ENCODE measurements at regions not wholly inside any gene's neighbourhood (a gene's known extent, or its start where the extent isn't known, plus 50 kb on each side); places are given as distances from the start of the nearest gene placed in this dataset.

DNA sequence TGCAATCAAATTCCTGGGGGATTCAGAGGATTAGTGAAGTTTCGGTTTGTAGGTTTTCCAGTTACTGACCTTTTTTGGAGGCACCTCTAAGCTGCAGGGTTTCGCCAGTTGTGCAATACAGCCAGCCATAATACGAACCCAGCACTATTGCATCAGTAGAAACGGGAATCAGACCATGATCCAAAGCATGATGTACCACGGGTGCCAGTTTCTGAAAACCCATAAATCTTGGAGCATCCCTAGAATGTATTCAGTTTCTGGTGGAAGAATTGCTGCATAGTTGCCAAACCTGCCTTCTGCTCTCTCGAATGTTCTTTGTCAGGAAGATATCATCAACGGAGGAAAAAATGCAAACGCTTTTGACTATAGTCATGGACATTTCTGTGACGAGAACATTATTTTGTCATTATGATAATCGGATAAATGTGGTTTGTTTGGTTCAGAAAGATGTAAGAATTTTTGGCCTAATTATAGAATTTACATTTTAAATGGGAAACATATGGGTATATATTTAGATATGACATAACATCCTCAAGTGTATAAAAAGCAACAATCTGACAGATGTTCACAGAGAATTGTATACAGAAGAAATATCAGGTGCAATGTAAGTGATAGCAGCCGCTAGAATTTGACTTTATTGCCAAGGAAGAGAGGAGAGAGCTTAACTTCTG lies 186.2 kb upstream of the PRKCQ start:
- no peak overlapping the region for H3K27ac ChIP-seq (ENCODE audit: extremely low read depth, low read depth, low read length)
- TF ChIP-seq ZBTB1 (tag by site-specific recombination; IDR thresholded peaks at IDR 0.05) = no peak
- ChIA-PET POLR2A (no interaction called here), CTCF (no interaction called here)
- H3K4me1 ChIP-seq (ENCODE audit: control insufficient read depth, insufficient read depth, low read length) = no peaks in the 10 kb centered on the region
- no peak overlapping the region for H3K4me3 ChIP-seq (ENCODE audit: low read depth, low read length)
- H3K9me3 ChIP-seq (ENCODE audit: control insufficient read depth, insufficient read depth, low read depth, low read length) = no peaks in the 10 kb centered on the region
- H3K36me3 ChIP-seq (ENCODE audit: control insufficient read depth in 2 of 2, insufficient read depth in 1 of 2, low read length in 2 of 2) = no peaks in the 10 kb centered on the region

DNA sequence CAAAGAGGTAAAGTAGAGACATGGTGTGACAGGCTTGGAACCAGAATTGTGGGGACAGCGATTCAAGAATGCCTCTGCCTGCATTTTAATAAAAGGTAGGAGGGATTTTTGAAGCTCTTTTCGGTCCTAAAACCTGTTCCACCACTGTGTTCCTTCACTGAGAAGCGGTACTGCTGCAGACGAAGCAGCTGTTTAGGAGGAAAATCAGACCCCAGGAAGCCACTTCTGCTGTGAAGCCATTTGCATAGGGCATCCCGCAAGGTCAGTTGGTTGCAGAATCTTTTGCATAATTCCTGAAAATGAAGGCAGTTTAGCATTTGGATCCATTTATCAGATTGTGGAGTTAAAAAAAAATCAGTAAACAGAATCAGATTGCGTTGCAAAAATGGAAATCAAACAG lies 183.3 kb upstream of the PRKCQ start:
- ChIA-PET POLR2A (no interaction called here), CTCF (no interaction called here)
- no peak for TF ChIP-seq REPIN1 (tag by site-specific recombination; IDR thresholded peaks at IDR 0.05; ENCODE audit: low read depth)
- TF ChIP-seq ZNF16 (tag by site-specific recombination; IDR thresholded peaks at IDR 0.05; ENCODE audit: low read depth) = no peak
- TF ChIP-seq, protein P1, sequence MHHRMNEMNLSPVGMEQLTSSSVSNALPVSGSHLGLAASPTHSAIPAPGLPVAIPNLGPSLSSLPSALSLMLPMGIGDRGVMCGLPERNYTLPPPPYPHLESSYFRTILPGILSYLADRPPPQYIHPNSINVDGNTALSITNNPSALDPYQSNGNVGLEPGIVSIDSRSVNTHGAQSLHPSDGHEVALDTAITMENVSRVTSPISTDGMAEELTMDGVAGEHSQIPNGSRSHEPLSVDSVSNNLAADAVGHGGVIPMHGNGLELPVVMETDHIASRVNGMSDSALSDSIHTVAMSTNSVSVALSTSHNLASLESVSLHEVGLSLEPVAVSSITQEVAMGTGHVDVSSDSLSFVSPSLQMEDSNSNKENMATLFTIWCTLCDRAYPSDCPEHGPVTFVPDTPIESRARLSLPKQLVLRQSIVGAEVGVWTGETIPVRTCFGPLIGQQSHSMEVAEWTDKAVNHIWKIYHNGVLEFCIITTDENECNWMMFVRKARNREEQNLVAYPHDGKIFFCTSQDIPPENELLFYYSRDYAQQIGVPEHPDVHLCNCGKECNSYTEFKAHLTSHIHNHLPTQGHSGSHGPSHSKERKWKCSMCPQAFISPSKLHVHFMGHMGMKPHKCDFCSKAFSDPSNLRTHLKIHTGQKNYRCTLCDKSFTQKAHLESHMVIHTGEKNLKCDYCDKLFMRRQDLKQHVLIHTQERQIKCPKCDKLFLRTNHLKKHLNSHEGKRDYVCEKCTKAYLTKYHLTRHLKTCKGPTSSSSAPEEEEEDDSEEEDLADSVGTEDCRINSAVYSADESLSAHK (tag by site-specific recombination; IDR thresholded peaks at IDR 0.05) = no peak
- no peak for TF ChIP-seq SETDB1 (IDR thresholded peaks at IDR 0.05; ENCODE audit: insufficient read length, low read length)
- TF ChIP-seq ZNF416 (tag by site-specific recombination; IDR thresholded peaks at IDR 0.05) = no peak
- no peak for TF ChIP-seq ZNF175 (tag by site-specific recombination; IDR thresholded peaks at IDR 0.05)
- TF ChIP-seq, protein P2, sequence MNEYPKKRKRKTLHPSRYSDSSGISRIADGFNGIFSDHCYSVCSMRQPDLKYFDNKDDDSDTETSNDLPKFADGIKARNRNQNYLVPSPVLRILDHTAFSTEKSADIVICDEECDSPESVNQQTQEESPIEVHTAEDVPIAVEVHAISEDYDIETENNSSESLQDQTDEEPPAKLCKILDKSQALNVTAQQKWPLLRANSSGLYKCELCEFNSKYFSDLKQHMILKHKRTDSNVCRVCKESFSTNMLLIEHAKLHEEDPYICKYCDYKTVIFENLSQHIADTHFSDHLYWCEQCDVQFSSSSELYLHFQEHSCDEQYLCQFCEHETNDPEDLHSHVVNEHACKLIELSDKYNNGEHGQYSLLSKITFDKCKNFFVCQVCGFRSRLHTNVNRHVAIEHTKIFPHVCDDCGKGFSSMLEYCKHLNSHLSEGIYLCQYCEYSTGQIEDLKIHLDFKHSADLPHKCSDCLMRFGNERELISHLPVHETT (tag by site-specific recombination; IDR thresholded peaks at IDR 0.05) = no peak
- TF ChIP-seq ZNF311 (tag by site-specific recombination; IDR thresholded peaks at IDR 0.05; ENCODE audit: borderline replicate concordance) = no peak
- TF ChIP-seq KLF16 (tag by site-specific recombination; IDR thresholded peaks at IDR 0.05) = no peak
- TF ChIP-seq, protein P3, sequence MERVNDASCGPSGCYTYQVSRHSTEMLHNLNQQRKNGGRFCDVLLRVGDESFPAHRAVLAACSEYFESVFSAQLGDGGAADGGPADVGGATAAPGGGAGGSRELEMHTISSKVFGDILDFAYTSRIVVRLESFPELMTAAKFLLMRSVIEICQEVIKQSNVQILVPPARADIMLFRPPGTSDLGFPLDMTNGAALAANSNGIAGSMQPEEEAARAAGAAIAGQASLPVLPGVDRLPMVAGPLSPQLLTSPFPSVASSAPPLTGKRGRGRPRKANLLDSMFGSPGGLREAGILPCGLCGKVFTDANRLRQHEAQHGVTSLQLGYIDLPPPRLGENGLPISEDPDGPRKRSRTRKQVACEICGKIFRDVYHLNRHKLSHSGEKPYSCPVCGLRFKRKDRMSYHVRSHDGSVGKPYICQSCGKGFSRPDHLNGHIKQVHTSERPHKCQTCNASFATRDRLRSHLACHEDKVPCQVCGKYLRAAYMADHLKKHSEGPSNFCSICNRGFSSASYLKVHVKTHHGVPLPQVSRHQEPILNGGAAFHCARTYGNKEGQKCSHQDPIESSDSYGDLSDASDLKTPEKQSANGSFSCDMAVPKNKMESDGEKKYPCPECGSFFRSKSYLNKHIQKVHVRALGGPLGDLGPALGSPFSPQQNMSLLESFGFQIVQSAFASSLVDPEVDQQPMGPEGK (tag by site-specific recombination; IDR thresholded peaks at IDR 0.05) = no peak
- TF ChIP-seq ZFP37 (tag by site-specific recombination; IDR thresholded peaks at IDR 0.05) = no peak
- no peak for TF ChIP-seq ZNF324 (tag by site-specific recombination; IDR thresholded peaks at IDR 0.05)
- no peak for TF ChIP-seq GLIS2 (tag by site-specific recombination; IDR thresholded peaks at IDR 0.05)
- no peak for TF ChIP-seq BCL11A (tag by site-specific recombination; IDR thresholded peaks at IDR 0.05; ENCODE audit: low read depth)
- no peak for TF ChIP-seq ZNF777 (tag by site-specific recombination; IDR thresholded peaks at IDR 0.05; ENCODE audit: borderline replicate concordance)
- no peak for TF ChIP-seq ZNF473 (tag by site-specific recombination; IDR thresholded peaks at IDR 0.05)
- Histone ChIP-seq H3K9me3 (ENCODE audit: control insufficient read depth, insufficient read depth, low read depth, low read length) (no peaks in the 10 kb centered on the region), H3K27ac (ENCODE audit: extremely low read depth, low read depth, low read length) (no peak overlapping the region), H3K36me3 (ENCODE audit: control insufficient read depth in 2 of 2, insufficient read depth in 1 of 2, low read length in 2 of 2) (no peaks in the 10 kb centered on the region), H3K4me3 (ENCODE audit: low read depth, low read length) (no peak overlapping the region), H3K4me1 (ENCODE audit: control insufficient read depth, insufficient read depth, low read length) (no peaks in the 10 kb centered on the region)

DNA sequence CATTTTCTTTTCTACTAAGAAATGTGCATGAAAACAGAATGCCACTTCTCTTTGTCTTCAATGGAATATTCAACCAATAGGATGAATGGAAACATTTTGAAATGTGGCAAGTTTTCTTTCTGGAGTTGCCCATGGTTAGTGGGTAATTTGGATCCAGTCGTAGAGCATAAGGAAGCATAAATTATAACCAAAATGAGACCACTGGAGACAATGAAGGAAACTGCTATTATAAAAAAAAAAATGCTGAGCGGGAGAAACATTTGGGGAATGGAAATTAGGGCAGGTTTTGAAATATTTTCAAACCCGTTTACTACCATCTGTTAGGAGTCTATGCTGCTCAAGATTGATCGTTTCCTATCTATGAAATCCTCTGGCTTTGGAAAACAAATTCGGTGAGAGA lies 182.9 kb upstream of the PRKCQ start:
- no peak for TF ChIP-seq SALL2 (tag by site-specific recombination; IDR thresholded peaks at IDR 0.05; ENCODE audit: borderline replicate concordance)
- Histone ChIP-seq H3K4me3 (ENCODE audit: low read depth, low read length) (no peak overlapping the region), H3K36me3 (ENCODE audit: control insufficient read depth in 2 of 2, insufficient read depth in 1 of 2, low read length in 2 of 2) (no peaks in the 10 kb centered on the region), H3K4me1 (ENCODE audit: control insufficient read depth, insufficient read depth, low read length) (no peaks in the 10 kb centered on the region), H3K9me3 (ENCODE audit: control insufficient read depth, insufficient read depth, low read depth, low read length) (no peaks in the 10 kb centered on the region), H3K27ac (ENCODE audit: extremely low read depth, low read depth, low read length) (no peak overlapping the region)
- CTCF ChIA-PET = no interaction called here
- POLR2A ChIA-PET = no interaction called here

Measured in HEK293 (cell line).